GM23338 (cell line): ENCODE measurements at regions not wholly inside any gene's neighbourhood (a gene's known extent, or its start where the extent isn't known, plus 50 kb on each side); places are given as distances from the start of the nearest gene placed in this dataset.

Source experiments
- ATAC-seq: fragments of 200-7000 bp; cut with Tn5 transposase; 3 replicates; pipeline ENCODE4 v1.9.1; 2020
- DNase-seq: peaks from one replicate; pipeline ENCODE4 v3.0.0-alpha.2; 2015; ENCODE audit warnings: low spot score
- H2AFZ ChIP-seq: fragments of 200-600 bp; sonication (generic); 2 replicates; pipeline ENCODE4 v1.8.0; 2016; ENCODE audit warnings: antibody characterized with exemption, mild to moderate bottlenecking, moderate library complexity
- H3F3A ChIP-seq: fragments of 200-600 bp; sonication (generic); replicated peaks from 2 replicates; pipeline ENCODE4 v1.8.0; 2017; ENCODE audit warnings: antibody characterized with exemption, mixed run types, low read depth
- H3K27ac ChIP-seq: fragments of 200-600 bp; sonication (generic); 2 replicates; pipeline ENCODE4 v1.6.1; 2016; ENCODE audit warnings: low read depth
- H3K27me3 ChIP-seq: fragments of 200-600 bp; sonication (generic); 2 replicates; pipeline ENCODE4 v1.8.0; 2016; ENCODE audit warnings: mild to moderate bottlenecking, mixed run types, moderate library complexity; ENCODE audit not compliant: insufficient read depth
- H3K36me3 ChIP-seq: fragments of 200-600 bp; sonication (generic); 2 replicates; pipeline ENCODE4 v1.8.0; 2016; ENCODE audit warnings: mild to moderate bottlenecking; ENCODE audit not compliant: insufficient read depth
- H3K4me1 ChIP-seq: fragments of 200-600 bp; sonication (generic); 2 replicates; pipeline ENCODE4 v1.8.0; 2016; ENCODE audit warnings: mild to moderate bottlenecking, moderate library complexity; ENCODE audit not compliant: insufficient read depth
- H3K4me2 ChIP-seq: fragments of 200-600 bp; sonication (generic); 2 replicates; pipeline ENCODE4 v1.7.1; 2017; ENCODE audit warnings: mixed run types
- H3K4me3 ChIP-seq: fragments of 200-600 bp; sonication (generic); 2 replicates; pipeline ENCODE4 v1.6.1; 2016; ENCODE audit warnings: mixed run types
- H3K79me2 ChIP-seq: fragments of 200-600 bp; sonication (generic); replicated peaks from 2 replicates; pipeline ENCODE4 v1.8.0; 2017; ENCODE audit warnings: mild to moderate bottlenecking; ENCODE audit not compliant: insufficient read depth
- H3K9me2 ChIP-seq: fragments of 200-600 bp; sonication (generic); 2 replicates; pipeline ENCODE4 v1.8.0; 2017; ENCODE audit not compliant: insufficient read depth
- H4K20me1 ChIP-seq: fragments of 200-600 bp; sonication (generic); replicated peaks from 2 replicates; pipeline ENCODE4 v1.8.0; 2017; ENCODE audit warnings: mild to moderate bottlenecking; ENCODE audit not compliant: insufficient read depth
- H3K27ac Mint-ChIP-seq: 2 replicates; pipeline ENCODE4 v1.8.0; 2020; ENCODE audit warnings: inconsistent platforms, mild to moderate bottlenecking, moderate library complexity, mixed read lengths
- H3K27me3 Mint-ChIP-seq: 3 replicates; pipeline ENCODE4 v1.8.0; 2022; ENCODE audit warnings: low read depth, mild to moderate bottlenecking, moderate library complexity, mixed read lengths, inconsistent platforms; ENCODE audit not compliant: insufficient read depth, poor library complexity
- H3K36me3 Mint-ChIP-seq: 3 replicates; pipeline ENCODE4 v1.8.0; 2021; ENCODE audit warnings: low read depth, mild to moderate bottlenecking, inconsistent platforms, moderate library complexity, mixed read lengths
- H3K4me1 Mint-ChIP-seq: 3 replicates; pipeline ENCODE4 v1.8.0; 2020; ENCODE audit warnings: mild to moderate bottlenecking, inconsistent platforms, mixed read lengths
- H3K4me3 Mint-ChIP-seq: 3 replicates; pipeline ENCODE4 v1.8.0; 2021; ENCODE audit warnings: moderate library complexity, mild to moderate bottlenecking, inconsistent platforms, mixed read lengths
- H3K9me3 Mint-ChIP-seq: 3 replicates; pipeline ENCODE4 v1.8.0; 2020; ENCODE audit warnings: moderate library complexity, mild to moderate bottlenecking, inconsistent platforms, mixed read lengths
- CTCF ChIP-seq, 2 experiments: fragments of 200-600 bp in 1 of 2; sonication (generic) in 1 of 2; conservative IDR thresholded peaks; 2 replicates each; pipeline versions ENCODE4 v1.5.1 to v1.6.1; 2016 to 2017; ENCODE audit warnings: antibody characterized with exemption in 2 of 2, low read depth in 2 of 2, mild to moderate bottlenecking in 2 of 2, moderate library complexity in 1 of 2
- EZH2 ChIP-seq: fragments of 200-600 bp; sonication (generic); IDR thresholded peaks from one replicate; pipeline ENCODE4 v1.8.0; 2017; ENCODE audit warnings: antibody characterized with exemption, mild to moderate bottlenecking, low read depth; ENCODE audit not compliant: unreplicated experiment
- EZH2phosphoT487 ChIP-seq: fragments of 200-600 bp; sonication (generic); IDR thresholded peaks from one replicate; pipeline ENCODE4 v1.8.1; 2018; ENCODE audit warnings: antibody characterized with exemption; ENCODE audit not compliant: unreplicated experiment
- JUNB ChIP-seq: IDR thresholded peaks from one replicate; pipeline ENCODE4 v1.6.1; 2016; ENCODE audit warnings: antibody characterized with exemption; ENCODE audit not compliant: unreplicated experiment
- NANOG ChIP-seq: IDR thresholded peaks from 2 replicates; pipeline ENCODE4 v1.6.1; 2016; ENCODE audit warnings: antibody characterized with exemption, borderline replicate concordance
- POLR2AphosphoS5 ChIP-seq: IDR thresholded peaks from 2 replicates; pipeline ENCODE4 v1.6.1; 2016; ENCODE audit warnings: antibody characterized with exemption, low read depth
- ZNF114 ChIP-seq: fragments of 250-450 bp; sonication (Bioruptor Pico); IDR thresholded peaks from 2 replicates; pipeline ENCODE4 v1.5.0; 2020; ENCODE audit warnings: mild to moderate bottlenecking, moderate library complexity
- TF ChIP-seq, protein P1 (sequence below): fragments of 250-450 bp; sonication (Bioruptor Pico); IDR thresholded peaks from 2 replicates; pipeline ENCODE4 v1.5.0; 2020; ENCODE audit warnings: mild to moderate bottlenecking, moderate library complexity

DNA sequence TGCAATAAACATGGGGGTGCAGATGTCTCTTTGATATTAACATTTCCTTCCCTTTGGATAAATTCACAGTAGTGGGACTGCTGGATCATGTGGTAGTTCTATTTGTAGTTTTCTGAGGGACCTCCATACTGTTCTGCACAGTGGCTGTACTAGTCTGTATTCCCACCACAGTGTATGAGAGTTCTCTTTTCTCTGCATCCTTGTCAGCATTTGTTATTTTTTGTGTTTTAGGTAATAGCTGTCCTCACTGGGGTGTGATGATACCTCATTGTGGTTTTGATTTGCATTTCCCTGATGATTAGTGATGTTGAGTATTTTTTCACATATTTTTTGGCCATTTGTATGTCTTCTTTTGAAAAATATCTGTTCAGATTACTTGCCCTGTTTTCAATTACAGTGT is 562.5 kb downstream of the CSNK1G3 start (continued):
- TF ChIP-seq, protein P1, sequence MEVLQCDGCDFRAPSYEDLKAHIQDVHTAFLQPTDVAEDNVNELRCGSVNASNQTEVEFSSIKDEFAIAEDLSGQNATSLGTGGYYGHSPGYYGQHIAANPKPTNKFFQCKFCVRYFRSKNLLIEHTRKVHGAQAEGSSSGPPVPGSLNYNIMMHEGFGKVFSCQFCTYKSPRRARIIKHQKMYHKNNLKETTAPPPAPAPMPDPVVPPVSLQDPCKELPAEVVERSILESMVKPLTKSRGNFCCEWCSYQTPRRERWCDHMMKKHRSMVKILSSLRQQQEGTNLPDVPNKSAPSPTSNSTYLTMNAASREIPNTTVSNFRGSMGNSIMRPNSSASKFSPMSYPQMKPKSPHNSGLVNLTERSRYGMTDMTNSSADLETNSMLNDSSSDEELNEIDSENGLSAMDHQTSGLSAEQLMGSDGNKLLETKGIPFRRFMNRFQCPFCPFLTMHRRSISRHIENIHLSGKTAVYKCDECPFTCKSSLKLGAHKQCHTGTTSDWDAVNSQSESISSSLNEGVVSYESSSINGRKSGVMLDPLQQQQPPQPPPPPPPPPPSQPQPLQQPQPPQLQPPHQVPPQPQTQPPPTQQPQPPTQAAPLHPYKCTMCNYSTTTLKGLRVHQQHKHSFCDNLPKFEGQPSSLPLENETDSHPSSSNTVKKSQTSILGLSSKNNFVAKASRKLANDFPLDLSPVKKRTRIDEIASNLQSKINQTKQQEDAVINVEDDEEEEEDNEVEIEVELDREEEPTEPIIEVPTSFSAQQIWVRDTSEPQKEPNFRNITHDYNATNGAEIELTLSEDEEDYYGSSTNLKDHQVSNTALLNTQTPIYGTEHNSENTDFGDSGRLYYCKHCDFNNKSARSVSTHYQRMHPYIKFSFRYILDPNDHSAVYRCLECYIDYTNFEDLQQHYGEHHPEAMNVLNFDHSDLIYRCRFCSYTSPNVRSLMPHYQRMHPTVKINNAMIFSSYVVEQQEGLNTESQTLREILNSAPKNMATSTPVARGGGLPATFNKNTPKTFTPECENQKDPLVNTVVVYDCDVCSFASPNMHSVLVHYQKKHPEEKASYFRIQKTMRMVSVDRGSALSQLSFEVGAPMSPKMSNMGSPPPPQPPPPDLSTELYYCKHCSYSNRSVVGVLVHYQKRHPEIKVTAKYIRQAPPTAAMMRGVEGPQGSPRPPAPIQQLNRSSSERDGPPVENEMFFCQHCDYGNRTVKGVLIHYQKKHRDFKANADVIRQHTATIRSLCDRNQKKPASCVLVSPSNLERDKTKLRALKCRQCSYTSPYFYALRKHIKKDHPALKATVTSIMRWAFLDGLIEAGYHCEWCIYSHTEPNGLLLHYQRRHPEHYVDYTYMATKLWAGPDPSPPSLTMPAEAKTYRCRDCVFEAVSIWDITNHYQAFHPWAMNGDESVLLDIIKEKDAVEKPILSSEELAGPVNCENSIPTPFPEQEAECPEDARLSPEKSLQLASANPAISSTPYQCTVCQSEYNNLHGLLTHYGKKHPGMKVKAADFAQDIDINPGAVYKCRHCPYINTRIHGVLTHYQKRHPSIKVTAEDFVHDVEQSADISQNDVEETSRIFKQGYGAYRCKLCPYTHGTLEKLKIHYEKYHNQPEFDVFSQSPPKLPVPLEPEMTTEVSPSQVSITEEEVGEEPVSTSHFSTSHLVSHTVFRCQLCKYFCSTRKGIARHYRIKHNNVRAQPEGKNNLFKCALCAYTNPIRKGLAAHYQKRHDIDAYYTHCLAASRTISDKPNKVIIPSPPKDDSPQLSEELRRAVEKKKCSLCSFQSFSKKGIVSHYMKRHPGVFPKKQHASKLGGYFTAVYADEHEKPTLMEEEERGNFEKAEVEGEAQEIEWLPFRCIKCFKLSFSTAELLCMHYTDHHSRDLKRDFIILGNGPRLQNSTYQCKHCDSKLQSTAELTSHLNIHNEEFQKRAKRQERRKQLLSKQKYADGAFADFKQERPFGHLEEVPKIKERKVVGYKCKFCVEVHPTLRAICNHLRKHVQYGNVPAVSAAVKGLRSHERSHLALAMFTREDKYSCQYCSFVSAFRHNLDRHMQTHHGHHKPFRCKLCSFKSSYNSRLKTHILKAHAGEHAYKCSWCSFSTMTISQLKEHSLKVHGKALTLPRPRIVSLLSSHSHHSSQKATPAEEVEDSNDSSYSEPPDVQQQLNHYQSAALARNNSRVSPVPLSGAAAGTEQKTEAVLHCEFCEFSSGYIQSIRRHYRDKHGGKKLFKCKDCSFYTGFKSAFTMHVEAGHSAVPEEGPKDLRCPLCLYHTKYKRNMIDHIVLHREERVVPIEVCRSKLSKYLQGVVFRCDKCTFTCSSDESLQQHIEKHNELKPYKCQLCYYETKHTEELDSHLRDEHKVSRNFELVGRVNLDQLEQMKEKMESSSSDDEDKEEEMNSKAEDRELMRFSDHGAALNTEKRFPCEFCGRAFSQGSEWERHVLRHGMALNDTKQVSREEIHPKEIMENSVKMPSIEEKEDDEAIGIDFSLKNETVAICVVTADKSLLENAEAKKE (CRISPR knock-in tag) = no peak
- no peak for TF ChIP-seq POLR2AphosphoS5

DNA sequence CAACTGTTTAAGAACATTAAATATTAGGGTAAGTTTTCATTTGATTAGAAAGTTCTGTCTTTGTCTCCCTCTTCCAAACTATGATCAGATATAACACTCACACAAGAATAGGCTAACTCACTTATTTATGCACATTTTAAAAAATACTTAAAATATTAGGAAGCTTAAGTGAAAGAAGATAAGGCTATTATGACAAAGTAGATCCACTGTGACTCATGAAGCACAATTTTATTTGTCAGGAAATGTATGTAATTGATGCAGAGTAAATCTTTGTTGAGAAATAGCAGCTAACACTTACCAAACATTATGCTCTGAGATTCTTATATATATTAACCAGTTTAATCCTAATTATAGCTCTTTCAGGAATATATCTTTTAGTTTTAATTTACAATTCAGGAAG is 560.6 kb downstream of the CSNK1G3 start:
- Mint-ChIP-seq H3K27me3 (no peaks in the 10 kb centered on the region), H3K36me3 (no peaks in the 10 kb centered on the region), H3K4me3 (no peak overlapping the region), H3K4me1 (peaks cover 7% of the 10 kb centered on the region; the same call in 2 of the 3 replicates), H3K27ac (no peak overlapping the region), H3K9me3 (no peaks in the 10 kb centered on the region; the same call in 2 of the 3 replicates)
- no peak for DNase-seq
- Histone ChIP-seq H3K4me3 (no peak overlapping the region), H3K27ac (no peak overlapping the region), H3K27me3 (no peaks in the 10 kb centered on the region), H4K20me1 (no peaks in the 10 kb centered on the region), H3K4me2 (no peak overlapping the region), H3K9me2 (peaks cover 8% of the 10 kb centered on the region; the same call in 1 of the 2 replicates), H3F3A (no peaks in the 10 kb centered on the region), H2AFZ (no peak overlapping the region), H3K4me1 (no peaks in the 10 kb centered on the region), H3K36me3 (no peaks in the 10 kb centered on the region), H3K79me2 (no peaks in the 10 kb centered on the region)
- ATAC-seq = no peak
- TF ChIP-seq ZNF114 (CRISPR knock-in tag) = no peak
- no peak for TF ChIP-seq CTCF (conservative IDR thresholded peaks at IDR 0.05; ENCODE audit: low read depth in 2 of 2)
- no peak for TF ChIP-seq EZH2phosphoT487
- TF ChIP-seq, protein P1 (CRISPR knock-in tag) = no peak
- TF ChIP-seq JUNB = no peak
- TF ChIP-seq EZH2 = no peak
- TF ChIP-seq POLR2AphosphoS5 = no peak
- TF ChIP-seq NANOG = no peak
